AG09319 (cell line): ENCODE measurements at regions not wholly inside any gene's neighbourhood (a gene's known extent, or its start where the extent isn't known, plus 50 kb on each side); places are given as distances from the start of the nearest gene placed in this dataset.

ENCODE experiments used
- DNase-seq: peaks from one replicate; pipeline ENCODE4 v3.0.0-alpha.2; 2010; ENCODE audit warnings: low read depth; ENCODE audit errors: extremely low read depth
- TF ChIP-seq, protein P1 (sequence below): IDR thresholded peaks from 2 replicates; pipeline ENCODE4 v1.5.1; 2011; ENCODE audit warnings: low read depth, mild to moderate bottlenecking, inconsistent platforms, low read length, moderate library complexity

DNA sequence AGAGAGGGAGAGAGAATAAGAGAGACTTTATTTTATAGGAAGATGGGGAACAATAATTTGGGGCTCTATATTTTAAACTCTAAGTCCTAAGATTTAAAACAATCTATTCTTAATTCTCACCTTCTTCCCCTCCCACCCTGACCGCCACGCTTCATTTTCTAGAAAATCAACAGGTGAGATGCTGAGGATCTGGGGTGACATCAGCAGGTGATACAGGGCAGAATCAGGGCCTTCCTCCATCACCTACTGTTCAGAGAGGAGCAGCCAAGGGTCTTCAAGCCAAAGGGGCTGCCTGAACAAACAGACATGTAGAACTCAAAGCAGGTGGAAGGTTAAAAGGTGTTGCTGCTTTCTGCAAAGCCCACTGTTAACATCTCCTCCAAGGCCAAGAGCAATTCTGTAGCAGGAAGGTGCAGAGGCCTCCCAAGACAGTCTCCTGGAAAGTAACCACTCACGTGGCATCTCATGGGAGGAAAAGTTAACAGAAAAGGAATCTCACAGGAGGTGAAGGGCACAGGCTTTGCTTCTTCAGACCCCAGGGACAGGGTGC lies 183.6 kb upstream of the TLE3 start:
- TF ChIP-seq, protein P1, sequence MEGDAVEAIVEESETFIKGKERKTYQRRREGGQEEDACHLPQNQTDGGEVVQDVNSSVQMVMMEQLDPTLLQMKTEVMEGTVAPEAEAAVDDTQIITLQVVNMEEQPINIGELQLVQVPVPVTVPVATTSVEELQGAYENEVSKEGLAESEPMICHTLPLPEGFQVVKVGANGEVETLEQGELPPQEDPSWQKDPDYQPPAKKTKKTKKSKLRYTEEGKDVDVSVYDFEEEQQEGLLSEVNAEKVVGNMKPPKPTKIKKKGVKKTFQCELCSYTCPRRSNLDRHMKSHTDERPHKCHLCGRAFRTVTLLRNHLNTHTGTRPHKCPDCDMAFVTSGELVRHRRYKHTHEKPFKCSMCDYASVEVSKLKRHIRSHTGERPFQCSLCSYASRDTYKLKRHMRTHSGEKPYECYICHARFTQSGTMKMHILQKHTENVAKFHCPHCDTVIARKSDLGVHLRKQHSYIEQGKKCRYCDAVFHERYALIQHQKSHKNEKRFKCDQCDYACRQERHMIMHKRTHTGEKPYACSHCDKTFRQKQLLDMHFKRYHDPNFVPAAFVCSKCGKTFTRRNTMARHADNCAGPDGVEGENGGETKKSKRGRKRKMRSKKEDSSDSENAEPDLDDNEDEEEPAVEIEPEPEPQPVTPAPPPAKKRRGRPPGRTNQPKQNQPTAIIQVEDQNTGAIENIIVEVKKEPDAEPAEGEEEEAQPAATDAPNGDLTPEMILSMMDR: no peak
- DNase-seq: no peak

DNA sequence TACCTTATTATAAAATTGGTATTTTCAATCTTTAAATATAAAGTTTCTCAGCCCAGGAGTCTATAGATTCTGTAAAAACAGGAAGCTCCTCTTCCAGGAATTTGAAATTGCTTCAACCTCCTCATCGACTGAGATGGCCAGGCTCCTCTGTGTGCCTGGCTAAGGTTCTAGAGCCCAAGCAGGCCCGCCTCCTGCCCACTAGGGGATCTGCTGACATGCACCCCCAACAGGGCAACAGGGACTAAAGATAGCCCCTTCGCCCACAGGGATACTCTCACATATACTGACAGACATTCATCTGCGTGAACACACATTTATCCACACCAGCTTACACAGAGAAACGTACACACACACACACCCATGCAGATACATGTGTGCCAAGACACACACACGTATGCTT lies 183.1 kb upstream of the TLE3 start:
- TF ChIP-seq, protein P1: no peak
- no peak for DNase-seq

DNA sequence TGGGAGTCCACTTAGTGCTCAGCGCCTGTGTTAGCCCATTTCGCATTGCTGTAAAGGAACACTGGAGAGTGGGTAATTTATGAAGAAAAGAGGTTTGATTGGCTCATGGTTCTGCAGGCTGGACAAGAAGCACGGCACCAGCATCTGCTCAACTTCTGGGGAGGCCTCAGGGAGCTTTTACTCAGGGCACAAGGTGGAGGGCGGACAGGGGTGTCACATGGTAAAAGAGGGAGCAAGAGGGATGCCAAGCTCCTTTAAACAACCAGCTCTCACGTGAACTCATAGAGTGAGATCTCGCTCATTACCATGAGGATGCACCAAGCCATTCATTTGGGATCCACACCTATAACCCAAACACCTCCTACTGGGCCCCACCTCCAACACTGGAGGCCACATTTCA lies 181.4 kb upstream of the TLE3 start:
- no peak for DNase-seq
- TF ChIP-seq, protein P1: no peak

DNA sequence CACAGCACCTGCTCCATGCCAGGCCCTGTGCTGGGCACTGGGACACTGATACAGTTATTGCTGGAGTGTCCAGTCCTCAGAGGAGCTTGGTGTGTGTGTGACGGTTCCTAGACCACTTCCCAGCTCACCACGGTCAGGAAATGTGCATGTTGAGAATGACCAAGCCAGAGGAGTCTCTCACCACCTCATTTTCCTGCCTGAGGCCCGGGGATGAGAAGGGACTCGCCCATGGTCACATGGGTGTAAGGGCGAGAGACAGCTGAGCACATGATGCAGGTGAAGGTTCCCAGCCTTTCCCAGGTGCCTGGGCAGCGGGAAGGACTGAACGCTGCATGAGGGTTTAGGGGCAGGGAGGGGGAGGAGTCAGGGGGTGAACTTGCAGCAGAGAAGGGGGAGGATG lies 180.9 kb upstream of the TLE3 start:
- TF ChIP-seq, protein P1: no peak
- DNase-seq: no peak

DNA sequence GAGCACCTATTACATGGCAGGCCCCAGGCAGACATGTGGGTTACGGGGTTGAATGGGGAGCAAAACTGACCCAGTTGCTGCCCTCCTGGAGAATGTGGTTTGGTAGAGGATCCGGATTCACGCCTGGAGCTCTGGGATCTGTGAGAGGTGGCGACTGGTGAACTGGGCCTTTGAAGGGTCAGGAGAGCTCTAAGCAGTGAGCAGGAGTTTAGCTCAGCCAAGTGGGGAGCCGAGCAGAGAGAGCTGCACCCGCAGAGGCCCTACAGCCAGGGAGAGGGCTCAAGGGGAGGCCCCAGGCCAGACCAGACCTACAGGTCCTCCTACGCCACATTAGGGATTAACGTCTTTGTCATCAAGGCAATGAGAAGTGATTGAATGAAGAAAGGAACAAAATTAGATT lies 179.8 kb upstream of the TLE3 start:
- no peak for DNase-seq
- TF ChIP-seq, protein P1: no peak

DNA sequence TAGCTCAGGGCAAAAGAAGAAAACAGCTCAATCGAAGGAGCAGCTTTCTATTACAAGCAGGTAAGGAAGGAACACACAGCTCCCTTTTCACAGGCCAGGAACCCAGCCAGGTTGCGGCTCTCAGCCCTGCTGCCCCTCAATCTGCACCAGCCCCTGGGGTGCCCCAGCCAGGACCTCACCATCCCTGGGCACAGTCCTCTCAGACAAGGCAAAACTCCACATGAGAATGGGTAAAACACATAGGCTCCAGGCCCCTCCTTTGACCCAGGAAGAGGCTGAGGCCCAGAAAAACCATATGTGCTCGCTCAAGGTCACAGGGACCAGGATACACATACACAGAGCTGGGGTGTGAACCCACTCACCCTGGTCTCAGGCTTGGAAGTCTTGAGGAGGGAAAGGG lies 178.7 kb upstream of the TLE3 start:
- TF ChIP-seq, protein P1: no peak
- no peak for DNase-seq

DNA sequence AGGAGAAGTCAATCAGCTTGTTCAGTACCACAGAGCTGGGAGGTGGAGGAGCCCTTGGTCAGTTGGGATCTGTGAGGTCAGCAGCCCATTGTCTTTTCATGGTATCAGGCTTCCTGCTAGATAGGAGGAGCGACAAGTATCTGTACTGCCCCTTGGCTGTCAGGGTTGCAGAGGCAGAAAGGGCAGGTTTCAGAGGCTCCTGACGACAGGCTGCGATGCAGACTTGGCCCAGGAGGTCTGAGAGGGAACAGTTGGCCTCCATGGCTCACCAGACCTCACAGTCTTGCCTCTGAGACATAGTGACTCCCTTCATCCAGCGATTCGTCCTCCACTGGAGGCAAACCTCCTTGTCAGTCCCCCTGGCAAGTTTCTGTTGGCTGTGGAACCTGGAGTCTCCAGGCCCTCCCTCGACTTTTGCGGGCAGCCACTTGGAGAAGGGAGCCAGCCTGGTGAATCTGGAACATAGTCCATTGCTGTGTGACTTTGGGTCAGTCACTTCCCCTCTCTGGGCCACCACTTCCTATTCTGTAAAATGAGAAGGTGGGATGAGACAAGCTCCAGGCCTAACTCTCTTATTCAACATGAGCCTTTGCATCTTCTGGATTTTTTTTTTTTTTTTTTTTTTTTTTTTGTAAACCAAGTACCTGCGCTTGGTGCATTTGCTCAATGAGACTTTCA lies 177.9 kb upstream of the TLE3 start:
- TF ChIP-seq, protein P1: no peak
- no peak for DNase-seq
